MM.1S (cell line): ENCODE measurements at regions not wholly inside any gene's neighbourhood (a gene's known extent, or its start where the extent isn't known, plus 50 kb on each side); places are given as distances from the start of the nearest gene placed in this dataset.

Experiments used
- DNase-seq: peaks from one replicate; pipeline ENCODE4 v3.0.0-alpha.2; 2015
- H2AFZ ChIP-seq: fragments of 300-600 bp; sonication (generic); 2 replicates; pipeline ENCODE4 v1.6.0; 2016; ENCODE audit warnings: antibody characterized with exemption, low read length
- H3F3A ChIP-seq: fragments of 300-600 bp; sonication (generic); 2 replicates; pipeline ENCODE4 v1.6.1; 2016; ENCODE audit warnings: mild to moderate bottlenecking, antibody characterized with exemption, low read length, moderate library complexity, mixed read lengths; ENCODE audit not compliant: insufficient read depth
- H3K27ac ChIP-seq: fragments of 300-600 bp; sonication (generic); 2 replicates; pipeline ENCODE4 v1.5.1; 2016; ENCODE audit warnings: mild to moderate bottlenecking, low read length
- H3K27me3 ChIP-seq: fragments of 300-600 bp; sonication (generic); replicated peaks from 2 replicates; pipeline ENCODE4 v1.6.0; 2016; ENCODE audit warnings: low read length; ENCODE audit not compliant: insufficient read depth
- H3K36me3 ChIP-seq: fragments of 300-600 bp; sonication (generic); replicated peaks from 2 replicates; pipeline ENCODE4 v1.6.1; 2016; ENCODE audit warnings: mild to moderate bottlenecking, low read length, mixed read lengths; ENCODE audit not compliant: insufficient read depth
- H3K4me1 ChIP-seq: fragments of 300-600 bp; sonication (generic); 2 replicates; pipeline ENCODE4 v1.6.1; 2016; ENCODE audit warnings: low read length, mixed read lengths
- H3K4me2 ChIP-seq: fragments of 300-600 bp; sonication (generic); 2 replicates; pipeline ENCODE4 v1.6.0; 2016; ENCODE audit warnings: low read depth, low read length
- H3K4me3 ChIP-seq: fragments of 300-600 bp; sonication (generic); 2 replicates; pipeline ENCODE4 v1.5.1; 2016; ENCODE audit warnings: low read length, mixed read lengths
- H3K79me2 ChIP-seq: fragments of 300-600 bp; sonication (generic); 2 replicates; pipeline ENCODE4 v1.6.1; 2016; ENCODE audit warnings: mixed run types, low read length, mixed read lengths
- H3K9ac ChIP-seq: fragments of 300-600 bp; sonication (generic); 2 replicates; pipeline ENCODE4 v1.6.1; 2016; ENCODE audit warnings: low read length, mixed read lengths
- H3K9me2 ChIP-seq: fragments of 300-600 bp; sonication (generic); replicated peaks from 2 replicates; pipeline ENCODE4 v1.6.1; 2016; ENCODE audit warnings: mild to moderate bottlenecking, low read length, mixed read lengths; ENCODE audit not compliant: insufficient read depth
- H3K9me3 ChIP-seq: fragments of 300-600 bp; sonication (generic); replicated peaks from 2 replicates; pipeline ENCODE4 v1.6.1; 2016; ENCODE audit warnings: mild to moderate bottlenecking, low read length, mixed read lengths; ENCODE audit not compliant: insufficient read depth
- H4K20me1 ChIP-seq: fragments of 300-600 bp; sonication (generic); 2 replicates; pipeline ENCODE4 v1.6.1; 2016; ENCODE audit warnings: mild to moderate bottlenecking, low read length, moderate library complexity, mixed read lengths; ENCODE audit not compliant: insufficient read depth
- EZH2 ChIP-seq: fragments of 300-600 bp; sonication (generic); optimal IDR thresholded peaks from 2 replicates; pipeline ENCODE3; 2017; ENCODE audit warnings: low read depth, mild to moderate bottlenecking, antibody characterized with exemption, low read length, mixed read lengths
- EZH2phosphoT487 ChIP-seq: fragments of 300-600 bp; sonication (generic); IDR thresholded peaks from 2 replicates; pipeline ENCODE4 v1.6.1; 2018; ENCODE audit warnings: antibody characterized with exemption, low read length
- TF ChIP-seq, protein P1 (sequence below): fragments of 300-600 bp; sonication (generic); IDR thresholded peaks from 2 replicates; pipeline ENCODE4 v1.5.1; 2016; ENCODE audit warnings: antibody characterized with exemption, low read length, mixed read lengths

DNA sequence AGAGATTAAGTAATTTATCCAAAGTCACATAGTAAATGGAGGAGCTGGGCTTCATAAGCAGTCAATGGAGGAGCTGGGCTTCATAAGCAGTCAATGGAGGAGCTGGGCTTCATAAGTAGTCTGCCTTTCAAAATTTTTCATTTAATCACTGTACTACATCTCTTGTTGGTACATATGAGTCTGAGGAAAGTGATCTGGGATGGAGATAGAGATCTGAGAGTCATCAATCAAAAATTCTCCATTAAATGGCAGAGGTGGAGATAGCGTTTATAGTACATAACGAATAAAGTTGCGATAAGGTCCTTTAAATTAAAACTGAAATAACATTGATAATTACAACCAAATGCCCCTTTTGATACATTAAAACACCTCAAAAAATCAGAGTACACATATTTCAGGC, 189.3 kb downstream of the KLF5 start:
- no peak overlapping the region for H2AFZ ChIP-seq
- H3K4me2 ChIP-seq: no peak overlapping the region
- H4K20me1 ChIP-seq: no peaks in the 10 kb centered on the region
- H3K36me3 ChIP-seq: no peaks in the 10 kb centered on the region
- DNase-seq: no peak
- no peaks in the 10 kb centered on the region for H3K27me3 ChIP-seq
- H3K9me3 ChIP-seq: no peaks in the 10 kb centered on the region
- no peak overlapping the region for H3K27ac ChIP-seq
- no peak overlapping the region for H3K4me3 ChIP-seq
- TF ChIP-seq EZH2phosphoT487 (no peak), EZH2 (no peak)
- TF ChIP-seq, protein P1, sequence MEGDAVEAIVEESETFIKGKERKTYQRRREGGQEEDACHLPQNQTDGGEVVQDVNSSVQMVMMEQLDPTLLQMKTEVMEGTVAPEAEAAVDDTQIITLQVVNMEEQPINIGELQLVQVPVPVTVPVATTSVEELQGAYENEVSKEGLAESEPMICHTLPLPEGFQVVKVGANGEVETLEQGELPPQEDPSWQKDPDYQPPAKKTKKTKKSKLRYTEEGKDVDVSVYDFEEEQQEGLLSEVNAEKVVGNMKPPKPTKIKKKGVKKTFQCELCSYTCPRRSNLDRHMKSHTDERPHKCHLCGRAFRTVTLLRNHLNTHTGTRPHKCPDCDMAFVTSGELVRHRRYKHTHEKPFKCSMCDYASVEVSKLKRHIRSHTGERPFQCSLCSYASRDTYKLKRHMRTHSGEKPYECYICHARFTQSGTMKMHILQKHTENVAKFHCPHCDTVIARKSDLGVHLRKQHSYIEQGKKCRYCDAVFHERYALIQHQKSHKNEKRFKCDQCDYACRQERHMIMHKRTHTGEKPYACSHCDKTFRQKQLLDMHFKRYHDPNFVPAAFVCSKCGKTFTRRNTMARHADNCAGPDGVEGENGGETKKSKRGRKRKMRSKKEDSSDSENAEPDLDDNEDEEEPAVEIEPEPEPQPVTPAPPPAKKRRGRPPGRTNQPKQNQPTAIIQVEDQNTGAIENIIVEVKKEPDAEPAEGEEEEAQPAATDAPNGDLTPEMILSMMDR: no peak
- no peaks in the 10 kb centered on the region for H3K79me2 ChIP-seq
- H3K4me1 ChIP-seq: no peaks in the 10 kb centered on the region
- H3K9me2 ChIP-seq: no peaks in the 10 kb centered on the region
- no peaks in the 10 kb centered on the region for H3F3A ChIP-seq
- H3K9ac ChIP-seq: no peak overlapping the region

DNA sequence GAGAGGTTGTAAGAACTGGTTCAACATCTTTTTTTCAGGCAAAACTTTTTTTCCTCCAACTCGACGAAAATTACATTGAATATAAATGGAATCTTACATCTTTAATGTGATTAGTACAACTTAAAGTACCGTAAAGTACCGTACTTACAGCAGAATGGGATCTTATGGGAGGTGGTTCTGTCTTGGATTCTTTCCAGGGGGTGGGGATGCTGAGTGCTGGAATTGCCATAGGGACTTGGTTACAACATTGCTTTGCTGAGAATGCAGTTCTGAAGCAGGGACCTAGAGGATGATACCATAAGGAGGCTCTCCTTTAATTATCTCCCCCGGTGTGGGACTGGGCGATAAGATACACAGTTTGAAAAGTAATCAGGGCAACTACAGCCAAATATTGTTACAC, 186.4 kb downstream of the KLF5 start:
- TF ChIP-seq EZH2: no peak
- TF ChIP-seq, protein P1: no peak
- no peak for TF ChIP-seq EZH2phosphoT487

DNA sequence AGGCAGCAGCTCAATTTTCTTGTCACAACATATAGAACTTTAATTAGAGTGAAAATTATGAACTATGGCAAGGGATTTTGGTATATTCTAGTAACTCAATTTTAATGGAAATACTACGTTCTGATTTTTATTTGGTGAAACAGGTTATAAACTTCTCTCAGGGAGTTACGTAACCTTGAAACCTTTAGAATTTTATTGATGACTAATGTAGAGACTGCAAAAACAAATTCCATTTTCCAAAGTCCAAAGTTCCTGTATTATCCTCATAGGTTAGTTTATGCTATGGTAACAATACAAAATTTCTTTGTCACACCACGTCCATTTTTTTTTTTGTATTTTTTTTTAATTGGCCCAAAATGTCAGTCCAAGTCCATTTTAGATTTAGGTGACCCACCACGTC, 185.7 kb downstream of the KLF5 start:
- Histone ChIP-seq H2AFZ (no peak overlapping the region), H3K79me2 (no peaks in the 10 kb centered on the region), H3K9me2 (no peaks in the 10 kb centered on the region), H3K36me3 (no peaks in the 10 kb centered on the region), H3K4me1 (no peaks in the 10 kb centered on the region), H3K4me2 (no peak overlapping the region), H3K9ac (no peak overlapping the region), H3K4me3 (no peak overlapping the region), H3K27ac (no peak overlapping the region), H4K20me1 (no peaks in the 10 kb centered on the region), H3K27me3 (no peaks in the 10 kb centered on the region), H3F3A (no peaks in the 10 kb centered on the region), H3K9me3 (no peaks in the 10 kb centered on the region)
- DNase-seq: no peak
- no peak for TF ChIP-seq EZH2
- TF ChIP-seq EZH2phosphoT487: no peak
- TF ChIP-seq, protein P1: no peak

More for the DNA sequence above, 186.4 kb downstream of the KLF5 start:
- H3F3A ChIP-seq: no peaks in the 10 kb centered on the region
- no peak overlapping the region for H2AFZ ChIP-seq
- no peak overlapping the region for H3K27ac ChIP-seq
- no peak overlapping the region for H3K4me3 ChIP-seq
- no peaks in the 10 kb centered on the region for H3K9me2 ChIP-seq
- H3K4me1 ChIP-seq: no peaks in the 10 kb centered on the region
- H3K9ac ChIP-seq: no peak overlapping the region
- H3K79me2 ChIP-seq: no peaks in the 10 kb centered on the region
- no peaks in the 10 kb centered on the region for H3K9me3 ChIP-seq
- DNase-seq: no peak
- H4K20me1 ChIP-seq: no peaks in the 10 kb centered on the region
- no peaks in the 10 kb centered on the region for H3K36me3 ChIP-seq
- H3K27me3 ChIP-seq: no peaks in the 10 kb centered on the region
- no peak overlapping the region for H3K4me2 ChIP-seq
